OCI-LY7 (cell line): ENCODE measurements at regions not wholly inside any gene's neighbourhood (a gene's known extent, or its start where the extent isn't known, plus 50 kb on each side); places are given as distances from the start of the nearest gene placed in this dataset.

Source experiments
- BruUV-seq: library from RNA; stranded (reverse); fragments of 400-500 nt; replicated peaks from 2 replicates; lab custom pipeline; 2021; lab: Mats Ljungman, UMichigan
- CTCF ChIA-PET: fragments of 300-600 bp; sonication (Branson Sonifier 250); formaldehyde crosslinking; loops from one replicate; lab custom pipeline; 2022; ENCODE audit warnings: antibody characterized with exemption; ENCODE audit not compliant: unreplicated experiment; lab: Charles Lee
- POLR2A ChIA-PET: fragments of 300-600 bp; sonication (Branson Sonifier 250); formaldehyde crosslinking; loops from one replicate; lab custom pipeline; 2022; ENCODE audit warnings: antibody characterized with exemption; lab: Charles Lee
- DNase-seq: peaks from one replicate; pipeline ENCODE4 v3.0.0-alpha.2; 2015; ENCODE audit warnings: low spot score
- H2AFZ ChIP-seq: fragments of 200-600 bp; sonication (generic), shearing (Covaris generic); 2 replicates; pipeline ENCODE4 v1.6.1; 2014; ENCODE audit warnings: mild to moderate bottlenecking, antibody characterized with exemption, low read length, moderate library complexity
- H3K27ac ChIP-seq: fragments of 200-600 bp; sonication (generic); 2 replicates; pipeline ENCODE4 v1.5.1; 2014; ENCODE audit warnings: mixed run types, low read depth, mild to moderate bottlenecking, moderate library complexity, low read length, inconsistent platforms; ENCODE audit not compliant: poor library complexity, severe bottlenecking
- H3K36me3 ChIP-seq: fragments of 200-600 bp; sonication (generic); 2 replicates; pipeline ENCODE4 v1.6.1; 2014; ENCODE audit warnings: mild to moderate bottlenecking, antibody characterized with exemption, low read length, moderate library complexity, mixed read lengths; ENCODE audit not compliant: insufficient read depth
- H3K4me1 ChIP-seq: fragments of 200-600 bp; sonication (generic); 2 replicates; pipeline ENCODE4 v1.5.1; 2014; ENCODE audit warnings: mild to moderate bottlenecking, low read length; ENCODE audit not compliant: insufficient read depth, poor library complexity, severe bottlenecking
- H3K4me2 ChIP-seq: fragments of 200-600 bp; sonication (generic); 2 replicates; pipeline ENCODE4 v1.6.1; 2014; ENCODE audit warnings: mild to moderate bottlenecking, low read length
- H3K4me3 ChIP-seq: fragments of 200-600 bp; sonication (generic); 2 replicates; pipeline ENCODE4 v1.5.1; 2014; ENCODE audit warnings: mild to moderate bottlenecking, low read depth, low read length; ENCODE audit not compliant: poor library complexity, severe bottlenecking
- H3K79me2 ChIP-seq: fragments of 200-600 bp; sonication (generic); 2 replicates; pipeline ENCODE4 v1.6.1; 2016; ENCODE audit warnings: low read depth, mild to moderate bottlenecking, low read length, moderate library complexity, mixed read lengths; ENCODE audit not compliant: insufficient read depth
- H3K9me2 ChIP-seq: fragments of 200-600 bp; sonication (generic); 2 replicates; pipeline ENCODE4 v1.6.1; 2016; ENCODE audit warnings: mild to moderate bottlenecking, low read length, mixed read lengths; ENCODE audit not compliant: insufficient read depth
- H3K9me3 ChIP-seq: fragments of 200-600 bp; sonication (generic); 2 replicates; pipeline ENCODE4 v1.6.1; 2014; ENCODE audit warnings: mild to moderate bottlenecking, mixed run types, low read length, mixed read lengths
- H4K20me1 ChIP-seq: fragments of 200-600 bp; sonication (generic); 2 replicates; pipeline ENCODE4 v1.6.1; 2014; ENCODE audit warnings: mild to moderate bottlenecking, antibody characterized with exemption, low read length, moderate library complexity, mixed read lengths; ENCODE audit not compliant: insufficient read depth
- EZH2phosphoT487 ChIP-seq: fragments of 200-600 bp; sonication (generic); IDR thresholded peaks from 2 replicates; pipeline ENCODE4 v1.6.1; 2018; ENCODE audit warnings: low read depth, borderline replicate concordance, mild to moderate bottlenecking, mixed run types, antibody characterized with exemption, low read length, moderate library complexity, mixed read lengths
- intact Hi-C: fragments of 100-400 bp; cut with micrococcal nuclease; formaldehyde crosslinking; loops from one replicate; pipeline ENCODE4 v1.10.0; 2022; ENCODE audit not compliant: unreplicated experiment
- TF ChIP-seq, protein P1 (sequence below): fragments of 200-600 bp; sonication (generic); conservative IDR thresholded peaks from 2 replicates; pipeline ENCODE4 v1.5.1; 2014; ENCODE audit warnings: mild to moderate bottlenecking, antibody characterized with exemption, low read length, moderate library complexity, mixed read lengths

DNA sequence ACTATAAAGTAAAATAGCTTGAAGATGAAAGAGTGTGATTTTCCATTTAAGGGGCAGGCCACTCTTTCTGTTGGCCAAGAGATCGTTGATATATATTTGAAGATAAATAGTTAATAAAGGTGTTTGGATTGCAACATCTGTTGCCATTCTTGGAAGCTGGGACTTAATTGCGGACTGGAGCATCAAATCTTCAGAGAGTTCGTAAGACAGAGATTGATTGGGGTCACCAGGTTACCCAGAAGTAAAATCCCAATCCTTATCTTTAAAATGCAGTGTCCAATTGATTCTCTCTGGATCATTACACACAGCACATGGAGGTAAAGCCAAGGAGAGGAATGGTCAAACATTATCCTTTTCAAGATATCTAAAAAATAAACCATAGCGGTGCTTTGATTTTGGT is 220.8 kb upstream of the HES1 start:
- no peak for DNase-seq
- intact Hi-C loops = no loop called here
- no peaks in the 10 kb centered on the region for H3K4me1 ChIP-seq
- H3K27ac ChIP-seq = no peak overlapping the region
- H3K79me2 ChIP-seq = no peaks in the 10 kb centered on the region
- H3K4me2 ChIP-seq = no peak overlapping the region
- TF ChIP-seq EZH2phosphoT487 = no peak
- TF ChIP-seq, protein P1, sequence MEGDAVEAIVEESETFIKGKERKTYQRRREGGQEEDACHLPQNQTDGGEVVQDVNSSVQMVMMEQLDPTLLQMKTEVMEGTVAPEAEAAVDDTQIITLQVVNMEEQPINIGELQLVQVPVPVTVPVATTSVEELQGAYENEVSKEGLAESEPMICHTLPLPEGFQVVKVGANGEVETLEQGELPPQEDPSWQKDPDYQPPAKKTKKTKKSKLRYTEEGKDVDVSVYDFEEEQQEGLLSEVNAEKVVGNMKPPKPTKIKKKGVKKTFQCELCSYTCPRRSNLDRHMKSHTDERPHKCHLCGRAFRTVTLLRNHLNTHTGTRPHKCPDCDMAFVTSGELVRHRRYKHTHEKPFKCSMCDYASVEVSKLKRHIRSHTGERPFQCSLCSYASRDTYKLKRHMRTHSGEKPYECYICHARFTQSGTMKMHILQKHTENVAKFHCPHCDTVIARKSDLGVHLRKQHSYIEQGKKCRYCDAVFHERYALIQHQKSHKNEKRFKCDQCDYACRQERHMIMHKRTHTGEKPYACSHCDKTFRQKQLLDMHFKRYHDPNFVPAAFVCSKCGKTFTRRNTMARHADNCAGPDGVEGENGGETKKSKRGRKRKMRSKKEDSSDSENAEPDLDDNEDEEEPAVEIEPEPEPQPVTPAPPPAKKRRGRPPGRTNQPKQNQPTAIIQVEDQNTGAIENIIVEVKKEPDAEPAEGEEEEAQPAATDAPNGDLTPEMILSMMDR = no peak
- no peaks in the 10 kb centered on the region for H4K20me1 ChIP-seq
- CTCF ChIA-PET = no interaction called here
- H3K36me3 ChIP-seq = no peaks in the 10 kb centered on the region
- POLR2A ChIA-PET = interaction anchor here (0.7 to 1.8 kb wide), 2 partner anchors 14 to 259 kb away, joined by 3 to 4 read pairs; no protein-coding TSS in a partner anchor
- no peak overlapping the region for H2AFZ ChIP-seq
- H3K4me3 ChIP-seq = no peak overlapping the region
- H3K9me2 ChIP-seq = no peaks in the 10 kb centered on the region
- BruUV-seq = no TSS peak
- H3K9me3 ChIP-seq = no peaks in the 10 kb centered on the region

DNA sequence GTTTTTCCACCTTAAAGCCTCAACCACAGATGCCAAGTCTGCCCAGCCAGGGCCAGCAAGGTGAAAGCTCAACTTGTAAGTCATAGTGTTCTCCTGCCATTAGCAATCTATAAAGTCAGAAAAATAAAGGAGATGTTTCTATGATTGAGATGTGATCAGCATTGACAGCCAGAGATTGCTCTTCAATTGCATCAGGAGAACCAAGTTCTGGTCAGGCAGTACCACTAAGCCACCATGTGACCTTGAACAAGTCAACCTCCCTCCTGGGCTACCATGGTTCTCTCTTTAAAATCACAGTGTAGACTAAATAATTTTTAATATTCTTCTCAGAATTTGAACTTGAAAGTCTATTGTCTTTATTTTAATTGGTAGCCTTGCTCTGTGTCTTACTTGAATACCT is 220.3 kb upstream of the HES1 start:
- H2AFZ ChIP-seq = no peak overlapping the region
- ChIA-PET CTCF (no interaction called here), POLR2A (interaction anchor here (1.1 to 1.8 kb wide), 3 partner anchors 14 to 92 kb away, joined by 4 read pairs; no protein-coding TSS in a partner anchor)
- no peaks in the 10 kb centered on the region for H3K9me2 ChIP-seq
- H3K4me3 ChIP-seq = no peak overlapping the region
- no peaks in the 10 kb centered on the region for H3K4me1 ChIP-seq
- no peak overlapping the region for H3K27ac ChIP-seq
- no peaks in the 10 kb centered on the region for H3K79me2 ChIP-seq
- no peaks in the 10 kb centered on the region for H3K9me3 ChIP-seq
- TF ChIP-seq, protein P1 = no peak
- TF ChIP-seq EZH2phosphoT487 = no peak
- no peak for DNase-seq
- no TSS peak for BruUV-seq
- no peaks in the 10 kb centered on the region for H4K20me1 ChIP-seq
- intact Hi-C loops = no loop called here
- no peaks in the 10 kb centered on the region for H3K36me3 ChIP-seq
- H3K4me2 ChIP-seq = no peak overlapping the region

DNA sequence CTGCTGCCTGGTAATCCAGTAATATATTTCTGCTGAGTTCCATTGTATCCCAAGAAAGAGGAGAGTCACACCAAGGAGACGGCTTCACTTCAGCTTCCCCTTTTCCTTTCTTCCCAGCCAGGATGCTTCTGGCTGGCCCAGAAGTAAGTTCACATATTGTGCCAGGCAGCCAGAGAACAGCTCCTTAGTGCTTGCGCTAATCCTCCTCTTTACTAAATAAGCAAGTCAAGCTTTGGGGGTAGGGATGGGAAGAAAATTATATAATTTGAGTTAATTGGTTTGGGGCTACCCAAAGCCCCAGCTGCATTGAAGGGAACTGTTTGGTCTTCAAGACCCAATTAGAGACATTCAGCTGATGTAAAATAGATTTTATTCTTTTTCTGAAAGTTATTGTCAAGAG is 218.8 kb upstream of the HES1 start:
- TF ChIP-seq EZH2phosphoT487 = no peak
- TF ChIP-seq, protein P1 = no peak
- no peak for DNase-seq
- Histone ChIP-seq H3K4me3 (no peak overlapping the region), H4K20me1 (no peaks in the 10 kb centered on the region), H3K36me3 (no peaks in the 10 kb centered on the region), H3K27ac (no peak overlapping the region), H3K4me2 (no peak overlapping the region), H2AFZ (no peak overlapping the region), H3K4me1 (no peaks in the 10 kb centered on the region), H3K9me2 (no peaks in the 10 kb centered on the region), H3K79me2 (no peaks in the 10 kb centered on the region), H3K9me3 (no peaks in the 10 kb centered on the region)
- CTCF ChIA-PET = no interaction called here
- no TSS peak for BruUV-seq
- POLR2A ChIA-PET = interaction anchor here (0.9 to 1.7 kb wide), 3 partner anchors 13 to 73 kb away, joined by 3 to 4 read pairs (median 4); no protein-coding TSS in a partner anchor
- intact Hi-C loops = no loop called here
